Keratinocyte (primary cell): ENCODE measurements at regions not wholly inside any gene's neighbourhood (a gene's known extent, or its start where the extent isn't known, plus 50 kb on each side); places are given as distances from the start of the nearest gene placed in this dataset.

Experiments
- DNase-seq: peaks from one replicate; pipeline ENCODE4 v3.0.0-alpha.2; 2011; ENCODE audit warnings: low read depth, missing footprints, low spot score
- FAIRE-seq: peaks from 2 replicates; lab custom pipeline; 2011; peaks lifted over from hg19 to GRCh38; lab: Jason Lieb, UNC
- H2AFZ ChIP-seq: 2 replicates; pipeline ENCODE4 v1.6.0; 2012; ENCODE audit warnings: low read length, control low read depth, inconsistent platforms; ENCODE audit not compliant: control insufficient read depth
- H3K27ac ChIP-seq: 2 replicates; pipeline ENCODE4 v1.5.1; 2011; ENCODE audit warnings: low read length; ENCODE audit not compliant: control insufficient read depth, insufficient read depth
- H3K27me3 ChIP-seq: 3 replicates; pipeline ENCODE4 v1.6.0; 2011; ENCODE audit warnings: low read length; ENCODE audit not compliant: control insufficient read depth, insufficient read depth; ENCODE audit errors: extremely low read depth
- H3K36me3 ChIP-seq, 2 experiments: 2 replicates in 1 of 2; 3 replicates in 1 of 2; pipeline ENCODE4 v1.5.1; 2011; ENCODE audit warnings: low read length in 2 of 2, mild to moderate bottlenecking in 1 of 2; ENCODE audit not compliant: control insufficient read depth in 2 of 2, insufficient read depth in 2 of 2; ENCODE audit errors: extremely low read depth in 1 of 2
- H3K4me1 ChIP-seq: 3 replicates; pipeline ENCODE4 v1.5.1; 2011; ENCODE audit warnings: low read length; ENCODE audit not compliant: control insufficient read depth, insufficient read depth; ENCODE audit errors: extremely low read depth
- H3K4me2 ChIP-seq: 3 replicates; pipeline ENCODE4 v1.6.0; 2011; ENCODE audit warnings: low read depth, low read length; ENCODE audit not compliant: control insufficient read depth, insufficient read depth; ENCODE audit errors: extremely low read depth
- H3K4me3 ChIP-seq, 3 experiments: fragments of 200-600 bp in 1 of 3; sonication (generic) in 1 of 3; 2 replicates in 2 of 3; 3 replicates in 1 of 3; pipeline ENCODE4 v1.5.1; 2011 to 2016; ENCODE audit warnings: low read length in 3 of 3, mild to moderate bottlenecking in 3 of 3, control low read depth in 2 of 3, inconsistent platforms in 1 of 3, low read depth in 1 of 3, mixed read lengths in 1 of 3, mixed run types in 1 of 3, moderate library complexity in 1 of 3; ENCODE audit not compliant: control insufficient read depth in 2 of 3, insufficient read depth in 2 of 3; ENCODE audit errors: extremely low read depth in 1 of 3
- H3K79me2 ChIP-seq: 2 replicates; pipeline ENCODE4 v1.6.0; 2012; ENCODE audit warnings: low read length; ENCODE audit not compliant: control insufficient read depth, insufficient read depth
- H3K9ac ChIP-seq: 3 replicates; pipeline ENCODE4 v1.6.0; 2011; ENCODE audit warnings: low read length; ENCODE audit not compliant: control insufficient read depth, insufficient read depth; ENCODE audit errors: extremely low read depth
- H3K9me1 ChIP-seq: 3 replicates; pipeline ENCODE4 v1.6.0; 2011; ENCODE audit warnings: low read length; ENCODE audit not compliant: control insufficient read depth, insufficient read depth; ENCODE audit errors: extremely low read depth
- H3K9me3 ChIP-seq: 2 replicates; pipeline ENCODE4 v1.5.1; 2012; ENCODE audit warnings: low read depth, low read length; ENCODE audit not compliant: control insufficient read depth
- H4K20me1 ChIP-seq: 3 replicates; pipeline ENCODE4 v1.6.0; 2011; ENCODE audit warnings: low read length; ENCODE audit not compliant: control insufficient read depth, insufficient read depth; ENCODE audit errors: extremely low read depth
- EZH2 ChIP-seq: IDR thresholded peaks from one replicate; pipeline ENCODE4 v1.6.1; 2012; ENCODE audit warnings: inconsistent platforms, mild to moderate bottlenecking, low read length, moderate library complexity
- dilution Hi-C: fragments of 300-500 bp; cut with MboI; formaldehyde crosslinking; loops from one replicate; pipeline ENCODE4 v1.7.0; 2020; ENCODE audit warnings: low sequenced_read_pairs; ENCODE audit not compliant: extremely low pct_ligation_motif_present
- TF ChIP-seq, protein P1 (sequence below), 3 experiments: IDR thresholded peaks in 1 of 3; conservative IDR thresholded peaks in 1 of 3; optimal IDR thresholded peaks in 1 of 3; 2 replicates in 2 of 3; 3 replicates in 1 of 3; pipeline versions ENCODE3 to v1.5.1; 2011; ENCODE audit warnings: low read length in 3 of 3, mild to moderate bottlenecking in 3 of 3, moderate library complexity in 2 of 3, control low read depth in 1 of 3, inconsistent platforms in 1 of 3; ENCODE audit not compliant: insufficient read depth in 2 of 3; ENCODE audit errors: extremely low read depth in 1 of 3

DNA sequence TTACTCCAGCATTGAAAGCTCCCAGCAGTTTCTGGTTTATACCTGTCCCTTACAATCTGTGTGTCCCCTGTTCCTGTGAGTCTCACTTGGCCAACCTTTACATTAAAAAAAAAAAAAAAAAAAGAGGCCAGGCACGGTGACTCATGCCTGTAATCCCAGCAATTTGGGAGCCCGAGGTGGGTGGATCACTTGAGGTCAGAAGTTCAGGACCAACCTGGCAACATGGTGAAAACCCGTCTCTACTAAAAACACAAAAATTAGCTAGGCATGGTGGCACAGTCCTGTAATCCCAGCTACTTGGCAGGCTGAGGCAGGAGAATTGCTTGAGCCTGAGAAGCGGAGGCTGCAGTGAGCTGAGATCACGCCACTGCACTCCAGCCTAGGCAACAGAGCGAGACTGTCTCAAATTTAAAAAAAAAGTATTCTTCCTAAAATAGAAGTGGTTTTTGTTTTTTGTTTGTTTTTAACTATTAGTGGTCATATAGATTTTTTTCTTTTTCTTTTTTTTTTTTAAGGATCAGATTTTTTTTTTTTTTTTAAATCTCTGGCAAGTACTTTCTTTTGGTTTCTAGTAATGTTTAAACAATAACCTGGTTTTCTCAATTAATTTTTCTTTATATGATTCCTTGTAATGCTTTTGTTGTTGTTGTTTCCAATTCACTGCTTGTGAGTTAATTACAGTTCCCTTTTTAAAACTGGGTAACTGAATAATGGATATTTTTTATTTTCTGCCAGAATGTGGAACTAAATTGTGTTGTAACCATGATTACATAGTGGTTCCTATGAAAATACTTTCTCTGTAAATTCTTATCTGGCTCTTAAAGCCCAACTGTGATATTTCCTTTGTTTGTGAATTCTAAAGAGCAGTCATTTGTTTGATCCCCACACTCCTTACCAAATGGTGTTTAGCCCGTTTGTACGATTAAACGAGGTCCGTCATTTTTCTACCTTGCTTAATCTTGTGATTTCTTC lies 116.8 kb downstream of the CTAGE1 start:
- TF ChIP-seq EZH2: no peak
- TF ChIP-seq, protein P1, sequence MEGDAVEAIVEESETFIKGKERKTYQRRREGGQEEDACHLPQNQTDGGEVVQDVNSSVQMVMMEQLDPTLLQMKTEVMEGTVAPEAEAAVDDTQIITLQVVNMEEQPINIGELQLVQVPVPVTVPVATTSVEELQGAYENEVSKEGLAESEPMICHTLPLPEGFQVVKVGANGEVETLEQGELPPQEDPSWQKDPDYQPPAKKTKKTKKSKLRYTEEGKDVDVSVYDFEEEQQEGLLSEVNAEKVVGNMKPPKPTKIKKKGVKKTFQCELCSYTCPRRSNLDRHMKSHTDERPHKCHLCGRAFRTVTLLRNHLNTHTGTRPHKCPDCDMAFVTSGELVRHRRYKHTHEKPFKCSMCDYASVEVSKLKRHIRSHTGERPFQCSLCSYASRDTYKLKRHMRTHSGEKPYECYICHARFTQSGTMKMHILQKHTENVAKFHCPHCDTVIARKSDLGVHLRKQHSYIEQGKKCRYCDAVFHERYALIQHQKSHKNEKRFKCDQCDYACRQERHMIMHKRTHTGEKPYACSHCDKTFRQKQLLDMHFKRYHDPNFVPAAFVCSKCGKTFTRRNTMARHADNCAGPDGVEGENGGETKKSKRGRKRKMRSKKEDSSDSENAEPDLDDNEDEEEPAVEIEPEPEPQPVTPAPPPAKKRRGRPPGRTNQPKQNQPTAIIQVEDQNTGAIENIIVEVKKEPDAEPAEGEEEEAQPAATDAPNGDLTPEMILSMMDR (optimal IDR thresholded peaks at IDR 0.05 in 1 of 3, IDR thresholded peaks at IDR 0.05 in 1 of 3, conservative IDR thresholded peaks at IDR 0.05 in 1 of 3; ENCODE audit: extremely low read depth in 1 of 3, insufficient read depth in 2 of 3, low read length in 3 of 3): no peak
- Histone ChIP-seq H4K20me1 (no peaks in the 10 kb centered on the region), H3K4me3 (no peak overlapping the region), H3K9me3 (no peaks in the 10 kb centered on the region), H3K27me3 (no peaks in the 10 kb centered on the region), H3K9me1 (no peaks in the 10 kb centered on the region), H3K27ac (no peak overlapping the region), H3K4me2 (no peak overlapping the region), H3K79me2 (no peaks in the 10 kb centered on the region), H3K9ac (no peak overlapping the region), H3K36me3 (no peaks in the 10 kb centered on the region), H3K4me1 (no peaks in the 10 kb centered on the region), H2AFZ (no peak overlapping the region)
- no peak for DNase-seq
- no peak for FAIRE-seq
- dilution Hi-C loops: no loop called here

DNA sequence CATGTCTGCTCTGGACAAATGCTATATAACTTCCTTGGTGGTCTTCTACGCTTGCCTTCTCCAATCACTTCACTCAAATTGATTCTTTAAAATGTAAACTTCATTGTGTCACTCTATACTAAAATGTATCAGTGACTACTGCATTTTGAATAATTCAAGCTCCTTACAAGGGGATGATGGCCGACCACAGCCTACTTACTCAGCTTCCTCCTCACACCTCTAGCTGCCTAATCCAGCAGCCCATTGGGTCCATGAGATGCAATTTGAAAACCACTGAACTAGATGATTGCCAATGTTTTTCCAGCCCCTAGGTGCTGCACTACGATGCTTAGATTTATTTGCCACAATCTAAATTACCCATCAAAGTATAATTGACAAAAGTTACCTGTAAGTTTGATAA lies 120.7 kb downstream of the CTAGE1 start:
- Histone ChIP-seq H3K4me1 (no peaks in the 10 kb centered on the region), H3K9me3 (no peaks in the 10 kb centered on the region), H3K9me1 (no peaks in the 10 kb centered on the region), H3K4me2 (no peak overlapping the region), H2AFZ (no peak overlapping the region), H3K9ac (no peak overlapping the region), H3K27me3 (no peaks in the 10 kb centered on the region), H4K20me1 (no peaks in the 10 kb centered on the region), H3K4me3 (no peak overlapping the region), H3K27ac (no peak overlapping the region), H3K36me3 (no peaks in the 10 kb centered on the region), H3K79me2 (no peaks in the 10 kb centered on the region)
- dilution Hi-C loops: no loop called here
- no peak for TF ChIP-seq EZH2
- TF ChIP-seq, protein P1 (optimal IDR thresholded peaks at IDR 0.05 in 1 of 3, IDR thresholded peaks at IDR 0.05 in 1 of 3, conservative IDR thresholded peaks at IDR 0.05 in 1 of 3; ENCODE audit: extremely low read depth in 1 of 3, insufficient read depth in 2 of 3, low read length in 3 of 3): no peak
- DNase-seq: no peak
- FAIRE-seq: no peak
